Liver (tissue), 8 donors: ENCODE measurements at regions not wholly inside any gene's neighbourhood (a gene's known extent, or its start where the extent isn't known, plus 50 kb on each side); places are given as distances from the start of the nearest gene placed in this dataset.

Experiments
- DNase-seq: peaks from one replicate; pipeline ENCODE4 v3.0.0-alpha.2; 2017; ENCODE audit warnings: low spot score
- H3K27ac ChIP-seq, 2 donors: one replicate each; pipeline ENCODE4 v1.7.0; 2013; ENCODE audit warnings: inconsistent platforms in 2 of 2, low read length in 2 of 2, control low read depth in 1 of 2, low read depth in 1 of 2, mild to moderate bottlenecking in 1 of 2
- H3K27me3 ChIP-seq, 4 donors: one replicate each; pipeline versions ENCODE4 v1.6.1 to v1.7.0; 2013; ENCODE audit warnings: low read length in 3 of 4, inconsistent platforms in 1 of 4, mild to moderate bottlenecking in 1 of 4, moderate library complexity in 1 of 4; ENCODE audit not compliant: control insufficient read depth in 4 of 4, insufficient read depth in 4 of 4
- H3K36me3 ChIP-seq, 4 donors: one replicate each; pipeline versions ENCODE4 v1.6.1 to v1.7.0; 2013; ENCODE audit warnings: low read length in 3 of 4, mild to moderate bottlenecking in 3 of 4, low read depth in 1 of 4, moderate library complexity in 1 of 4; ENCODE audit not compliant: control insufficient read depth in 4 of 4, insufficient read depth in 3 of 4
- H3K4me1 ChIP-seq, 4 donors: one replicate each; pipeline versions ENCODE4 v1.6.1 to v1.7.0; 2013; ENCODE audit warnings: low read length in 3 of 4, mild to moderate bottlenecking in 3 of 4, moderate library complexity in 1 of 4; ENCODE audit not compliant: control insufficient read depth in 4 of 4, insufficient read depth in 4 of 4
- H3K4me3 ChIP-seq, 3 donors: one replicate each; pipeline versions ENCODE4 v1.6.1 to v1.7.0; 2013; ENCODE audit warnings: low read length in 3 of 3, control low read depth in 1 of 3, low read depth in 1 of 3, mild to moderate bottlenecking in 1 of 3
- H3K9ac ChIP-seq, 2 donors: one replicate each; pipeline ENCODE4 v1.7.0; 2013; ENCODE audit warnings: low read length in 2 of 2, mild to moderate bottlenecking in 2 of 2, moderate library complexity in 2 of 2, control low read depth in 1 of 2, low read depth in 1 of 2
- H3K9me3 ChIP-seq, 4 donors: one replicate each; pipeline versions ENCODE4 v1.6.1 to v1.7.0; 2013; ENCODE audit warnings: low read length in 3 of 4; ENCODE audit not compliant: control insufficient read depth in 4 of 4
- CTCF ChIP-seq: fragments of 150-350 bp; IDR thresholded peaks from 2 replicates; pipeline ENCODE4 v1.5.1; 2017; ENCODE audit warnings: improper control_type of control experiment, low read depth, low read length; ENCODE audit not compliant: missing input control
- EGR1 ChIP-seq, 2 donors: IDR thresholded peaks; 2 replicates each; pipeline ENCODE4 v1.6.1; 2016 to 2018; ENCODE audit warnings: antibody characterized with exemption in 2 of 2, low read depth in 2 of 2
- HNF4A ChIP-seq, 2 donors: conservative IDR thresholded peaks; 2 replicates each; pipeline ENCODE4 v1.6.1; 2016; ENCODE audit warnings: antibody characterized with exemption in 2 of 2, mild to moderate bottlenecking in 2 of 2
- HNF4G ChIP-seq: IDR thresholded peaks from 2 replicates; pipeline ENCODE4 v1.6.1; 2016; ENCODE audit warnings: antibody characterized with exemption
- MAX ChIP-seq: IDR thresholded peaks from 2 replicates; pipeline ENCODE4 v1.6.1; 2016; ENCODE audit warnings: antibody characterized with exemption
- NR2F2 ChIP-seq: IDR thresholded peaks from 2 replicates; pipeline ENCODE4 v1.6.1; 2016; ENCODE audit warnings: antibody characterized with exemption
- REST ChIP-seq: IDR thresholded peaks from 2 replicates; pipeline ENCODE4 v1.6.1; 2016; ENCODE audit warnings: antibody characterized with exemption, mild to moderate bottlenecking
- RXRA ChIP-seq, 2 donors: IDR thresholded peaks; 2 replicates each; pipeline ENCODE4 v1.6.1; 2017 to 2018; ENCODE audit warnings: antibody characterized with exemption in 2 of 2, mild to moderate bottlenecking in 1 of 2
- SP1 ChIP-seq: IDR thresholded peaks from 2 replicates; pipeline ENCODE4 v1.6.1; 2018; ENCODE audit warnings: antibody characterized with exemption, mild to moderate bottlenecking
- TAF1 ChIP-seq: conservative IDR thresholded peaks from 2 replicates; pipeline ENCODE4 v1.6.1; 2016; ENCODE audit warnings: antibody characterized with exemption, mild to moderate bottlenecking
- YY1 ChIP-seq: IDR thresholded peaks from 2 replicates; pipeline ENCODE4 v1.6.1; 2016; ENCODE audit warnings: antibody characterized with exemption, mild to moderate bottlenecking
- whole genome bisulfite sequencing: extraction: QIAGEN DNeasy Blood & Tissue Kit; methylation state at CpG from one replicate; pipeline ENCODE4 v1.1.7; 2013; 5-methylcytosine and 5-hydroxymethylcytosine counted together
- TF ChIP-seq, protein P1 (sequence below): IDR thresholded peaks from 2 replicates; pipeline ENCODE4 v1.6.1; 2016; ENCODE audit warnings: antibody characterized with exemption
- TF ChIP-seq, protein P2 (sequence below): IDR thresholded peaks from 2 replicates; pipeline ENCODE4 v1.6.1; 2016; ENCODE audit warnings: antibody characterized with exemption
- donor health status: healthy.
- donor health status: healthy.
- donor health status: healthy.
- donor health status: healthy.
- donor health status: healthy.

DNA sequence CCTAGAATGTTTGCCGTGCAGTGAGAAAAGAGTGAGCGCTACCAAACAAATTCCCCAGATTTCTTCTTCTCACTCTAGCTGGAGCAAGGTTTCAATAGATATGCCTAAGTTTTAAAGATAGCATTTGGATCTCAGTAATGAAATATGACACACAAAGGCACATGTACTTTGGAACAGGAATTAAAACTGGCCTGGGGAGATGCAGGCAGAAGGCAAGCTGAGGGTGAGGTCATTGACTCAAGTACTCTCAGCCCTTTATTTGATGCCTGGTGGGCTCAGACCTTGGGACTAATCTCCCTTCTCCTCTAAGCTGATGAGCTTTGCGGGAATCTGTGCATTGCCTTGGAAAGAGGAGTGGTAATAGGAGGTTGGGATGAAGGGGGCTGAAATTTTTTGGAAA lies 323.3 kb upstream of the SLC30A5 start:
- DNase-seq = no peak
- no peak for TF ChIP-seq SP1
- no peak for TF ChIP-seq EGR1 (IDR thresholded peaks at IDR 0.05; ENCODE audit: low read depth in 2 of 2)
- no peak for TF ChIP-seq YY1
- peak in 1 of 2 donors; percentile 5 for TF ChIP-seq HNF4A (conservative IDR thresholded peaks at IDR 0.05)
- TF ChIP-seq TAF1 = no peak
- TF ChIP-seq, protein P1, sequence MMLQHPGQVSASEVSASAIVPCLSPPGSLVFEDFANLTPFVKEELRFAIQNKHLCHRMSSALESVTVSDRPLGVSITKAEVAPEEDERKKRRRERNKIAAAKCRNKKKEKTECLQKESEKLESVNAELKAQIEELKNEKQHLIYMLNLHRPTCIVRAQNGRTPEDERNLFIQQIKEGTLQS = no peak
- Histone ChIP-seq H3K4me3 (no peak overlapping the region), H3K9ac (no peak overlapping the region), H3K36me3 (no peaks in the 10 kb centered on the region), H3K27me3 (no peaks in the 10 kb centered on the region), H3K4me1 (peaks cover 2 to 8% (median 5%) of the 10 kb centered on the region in 4 donors), H3K27ac (no peak overlapping the region), H3K9me3 (no peaks in the 10 kb centered on the region)
- 96% methylated on average over 3 of the region's 3 CpGs for WGBS

GRCh38 chr5:68771221-68771620 lies 322.6 kb upstream of the SLC30A5 start:
- DNase-seq = no peak
- TF ChIP-seq SP1 (no peak), RXRA (IDR thresholded peaks at IDR 0.05) (no peak)
- Histone ChIP-seq H3K4me1 (peaks cover 2 to 8% (median 5%) of the 10 kb centered on the region in 4 donors), H3K9me3 (no peaks in the 10 kb centered on the region), H3K27ac (no peak overlapping the region), H3K4me3 (no peak overlapping the region), H3K27me3 (no peaks in the 10 kb centered on the region), H3K9ac (no peak overlapping the region), H3K36me3 (no peaks in the 10 kb centered on the region)
- 49% methylated on average over 4 of the region's 4 CpGs for WGBS

DNA sequence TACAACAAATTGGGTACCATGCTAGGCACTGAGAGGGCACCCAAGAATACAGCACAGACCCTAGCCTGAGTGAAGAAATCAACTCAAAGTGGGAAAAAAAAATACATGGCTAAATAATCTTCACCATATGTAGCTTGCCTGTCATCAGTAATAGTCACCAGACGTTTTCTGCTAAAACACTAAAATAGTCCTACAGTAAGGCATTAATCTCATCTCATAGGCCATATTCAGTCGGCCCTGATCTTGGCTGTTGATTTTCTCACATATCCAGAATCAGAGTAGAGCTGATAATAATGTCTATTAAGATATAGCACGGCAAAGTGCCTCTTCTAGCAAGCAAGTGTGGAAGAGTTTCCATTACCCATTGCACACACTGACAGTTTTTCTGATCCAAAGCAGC lies 322.1 kb upstream of the SLC30A5 start:
- H3K4me1 ChIP-seq = peaks cover 2 to 8% (median 4%) of the 10 kb centered on the region in 4 donors
- H3K4me3 ChIP-seq = no peak overlapping the region
- DNase-seq = no peak
- TF ChIP-seq TAF1 (no peak), CTCF (no peak), MAX (no peak), REST (no peak), HNF4G (no peak), NR2F2 (no peak)
- TF ChIP-seq, protein P2, sequence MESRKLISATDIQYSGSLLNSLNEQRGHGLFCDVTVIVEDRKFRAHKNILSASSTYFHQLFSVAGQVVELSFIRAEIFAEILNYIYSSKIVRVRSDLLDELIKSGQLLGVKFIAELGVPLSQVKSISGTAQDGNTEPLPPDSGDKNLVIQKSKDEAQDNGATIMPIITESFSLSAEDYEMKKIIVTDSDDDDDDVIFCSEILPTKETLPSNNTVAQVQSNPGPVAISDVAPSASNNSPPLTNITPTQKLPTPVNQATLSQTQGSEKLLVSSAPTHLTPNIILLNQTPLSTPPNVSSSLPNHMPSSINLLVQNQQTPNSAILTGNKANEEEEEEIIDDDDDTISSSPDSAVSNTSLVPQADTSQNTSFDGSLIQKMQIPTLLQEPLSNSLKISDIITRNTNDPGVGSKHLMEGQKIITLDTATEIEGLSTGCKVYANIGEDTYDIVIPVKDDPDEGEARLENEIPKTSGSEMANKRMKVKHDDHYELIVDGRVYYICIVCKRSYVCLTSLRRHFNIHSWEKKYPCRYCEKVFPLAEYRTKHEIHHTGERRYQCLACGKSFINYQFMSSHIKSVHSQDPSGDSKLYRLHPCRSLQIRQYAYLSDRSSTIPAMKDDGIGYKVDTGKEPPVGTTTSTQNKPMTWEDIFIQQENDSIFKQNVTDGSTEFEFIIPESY = no peak
- H3K9ac ChIP-seq = no peak overlapping the region
- no peaks in the 10 kb centered on the region for H3K9me3 ChIP-seq
- no peaks in the 10 kb centered on the region for H3K36me3 ChIP-seq
- 78% methylated on average over 3 of the region's 3 CpGs for WGBS
- no peak overlapping the region for H3K27ac ChIP-seq
- H3K27me3 ChIP-seq = no peaks in the 10 kb centered on the region
